CD4-positive, alpha-beta T cell treated with Interleukin-21 for 1 hour (primary cell): ENCODE measurements at regions not wholly inside any gene's neighbourhood (a gene's known extent, or its start where the extent isn't known, plus 50 kb on each side); places are given as distances from the start of the nearest gene placed in this dataset.
"Not testable (repeated sequence)": the region's sequence is repeated elsewhere in the genome, so short reads cannot be mapped to it uniquely, and the experiment has no call there.

Experiments
- DNase-seq: peaks from one replicate; pipeline ENCODE4 v3.0.0-alpha.2; 2020

DNA sequence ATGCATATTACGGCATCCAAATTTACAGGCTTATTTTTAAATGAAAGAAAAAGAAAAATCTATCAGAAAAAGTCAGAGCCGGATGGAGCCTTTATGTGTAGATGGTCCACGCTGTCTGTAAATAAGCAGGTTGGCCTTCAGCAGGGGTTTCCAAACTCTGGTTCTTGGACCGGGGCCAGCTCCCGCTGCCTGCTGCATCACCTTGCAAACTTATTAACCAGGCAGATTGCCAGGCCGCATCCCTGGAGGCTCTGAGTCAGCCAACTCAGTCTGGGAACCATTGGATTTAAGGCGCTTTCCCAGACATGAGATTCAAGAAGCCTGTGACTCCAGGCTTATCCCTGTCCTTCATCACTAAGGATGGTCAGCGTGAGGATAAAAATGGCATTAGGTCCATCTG lies 212.4 kb downstream of the OPA1 start:
- no peak for DNase-seq

DNA sequence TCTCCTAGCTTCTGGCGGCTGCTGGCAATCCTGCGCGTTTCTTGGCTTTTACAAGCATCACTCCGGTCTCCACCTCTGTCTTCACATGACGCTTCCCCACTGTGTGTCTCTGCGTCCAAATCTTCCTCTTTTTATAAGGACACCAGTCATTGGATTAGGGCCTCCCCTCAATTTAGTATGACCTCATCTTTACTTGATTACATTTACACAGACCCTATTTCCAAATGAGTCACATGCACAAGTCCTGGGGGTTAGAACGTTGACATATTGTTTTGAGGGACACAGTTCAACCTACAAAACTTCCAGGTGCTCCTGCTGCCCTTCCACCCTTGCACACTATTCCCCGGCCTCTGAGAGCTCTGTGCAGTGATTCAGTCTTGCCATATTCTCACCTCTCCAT lies 215.3 kb downstream of the OPA1 start:
- DNase-seq, result no peak

DNA sequence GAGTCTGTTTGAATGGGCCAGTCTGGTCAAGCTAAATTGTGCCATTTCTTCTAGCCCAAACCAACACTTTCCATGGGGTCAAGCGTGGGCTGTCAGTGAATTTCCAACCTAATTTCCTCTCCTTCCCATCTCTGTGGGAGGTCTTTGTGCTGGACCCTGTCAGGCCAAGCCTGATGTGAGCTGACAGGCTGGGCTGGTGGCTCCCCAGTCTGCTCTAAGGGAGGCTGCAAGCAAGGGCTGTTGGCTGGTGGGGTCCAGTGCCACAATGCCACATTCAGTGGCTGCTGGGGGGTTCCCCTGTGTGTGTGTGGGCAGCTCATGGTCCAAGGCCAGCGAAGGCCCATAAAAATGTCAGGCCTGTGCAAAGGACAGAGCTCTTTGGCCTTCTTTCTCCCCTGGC lies 216.1 kb downstream of the OPA1 start:
- DNase-seq, result no peak

DNA sequence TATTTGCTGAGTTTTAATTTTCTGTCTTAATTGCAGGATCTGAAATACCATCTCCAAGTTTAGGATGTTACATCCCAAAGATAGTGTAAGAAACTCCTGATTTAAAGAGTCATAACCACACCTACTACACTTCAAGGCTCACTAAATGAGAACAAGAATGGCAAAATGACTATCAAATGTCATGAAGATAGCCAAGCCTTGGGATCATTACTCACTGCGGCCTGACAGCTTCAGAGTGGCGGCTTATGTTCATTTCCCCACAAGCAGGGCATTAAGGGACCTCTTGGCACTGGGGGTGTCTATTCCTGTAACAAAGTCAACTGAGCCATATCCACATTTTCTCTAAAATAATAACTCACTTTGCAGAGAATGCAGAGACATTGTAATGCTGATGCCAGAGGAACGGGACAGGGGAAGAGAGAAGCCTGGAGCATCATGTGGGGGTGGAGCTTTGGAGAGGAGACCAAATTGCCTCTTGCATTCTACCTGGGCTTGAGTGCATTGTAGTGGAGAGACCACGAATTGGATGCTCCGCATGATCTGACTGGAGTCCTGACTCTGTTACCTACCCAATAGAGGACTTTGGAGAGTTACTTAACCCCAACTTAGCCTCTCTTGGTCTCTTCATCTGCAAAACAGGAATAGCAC lies 219.2 kb downstream of the OPA1 start:
- DNase-seq, result no peak

DNA sequence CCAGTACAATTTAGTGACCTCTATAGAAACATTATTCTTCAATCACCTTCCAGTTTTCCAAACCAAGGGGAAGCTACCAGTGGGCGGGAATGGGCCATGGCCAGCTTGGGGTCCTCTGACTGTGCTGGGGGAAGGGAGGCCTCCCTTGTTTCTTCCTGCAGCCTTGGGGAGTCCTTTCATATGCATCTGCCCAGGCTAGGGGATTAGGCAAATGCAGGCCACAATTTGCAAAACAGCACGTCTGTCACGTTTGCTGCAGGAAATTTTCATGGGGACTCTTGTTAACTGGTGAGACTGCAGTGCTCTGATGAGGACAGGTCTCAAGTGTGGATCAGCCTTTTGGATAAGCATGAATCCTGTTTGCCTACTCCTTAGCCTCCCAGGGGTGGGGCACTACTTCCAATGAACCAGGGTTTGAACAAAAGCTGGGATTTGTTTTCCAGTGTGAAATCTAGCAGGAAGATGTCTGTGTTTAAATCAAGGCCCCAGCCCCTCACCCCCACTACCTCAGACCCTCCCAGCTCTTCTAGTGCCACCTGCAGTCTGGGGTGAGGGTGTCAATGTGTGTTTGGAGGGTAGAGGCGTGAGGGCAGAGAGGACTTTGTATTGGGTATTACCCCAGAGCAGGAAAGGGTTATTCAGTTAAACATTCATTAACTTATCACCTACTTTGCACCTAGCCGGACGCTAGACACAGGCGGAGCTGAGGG lies 219.9 kb downstream of the OPA1 start:
- no peak for DNase-seq

DNA sequence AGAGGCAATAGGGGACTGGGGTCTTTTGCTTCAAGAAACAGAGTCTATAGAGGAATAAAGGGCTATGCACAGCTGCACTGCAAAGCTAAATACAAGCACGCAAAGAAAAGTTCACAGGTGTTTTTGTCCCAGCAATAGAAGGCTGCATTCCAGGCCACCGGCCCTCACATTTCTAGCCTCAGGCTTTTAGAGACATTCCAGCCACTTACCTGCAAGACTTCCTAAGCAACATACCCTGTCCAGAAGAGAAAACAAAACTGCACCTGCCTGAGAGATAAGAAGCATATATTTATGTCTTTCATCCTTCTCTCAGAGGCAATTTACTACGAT lies 220.5 kb downstream of the OPA1 start:
- no peak for DNase-seq

DNA sequence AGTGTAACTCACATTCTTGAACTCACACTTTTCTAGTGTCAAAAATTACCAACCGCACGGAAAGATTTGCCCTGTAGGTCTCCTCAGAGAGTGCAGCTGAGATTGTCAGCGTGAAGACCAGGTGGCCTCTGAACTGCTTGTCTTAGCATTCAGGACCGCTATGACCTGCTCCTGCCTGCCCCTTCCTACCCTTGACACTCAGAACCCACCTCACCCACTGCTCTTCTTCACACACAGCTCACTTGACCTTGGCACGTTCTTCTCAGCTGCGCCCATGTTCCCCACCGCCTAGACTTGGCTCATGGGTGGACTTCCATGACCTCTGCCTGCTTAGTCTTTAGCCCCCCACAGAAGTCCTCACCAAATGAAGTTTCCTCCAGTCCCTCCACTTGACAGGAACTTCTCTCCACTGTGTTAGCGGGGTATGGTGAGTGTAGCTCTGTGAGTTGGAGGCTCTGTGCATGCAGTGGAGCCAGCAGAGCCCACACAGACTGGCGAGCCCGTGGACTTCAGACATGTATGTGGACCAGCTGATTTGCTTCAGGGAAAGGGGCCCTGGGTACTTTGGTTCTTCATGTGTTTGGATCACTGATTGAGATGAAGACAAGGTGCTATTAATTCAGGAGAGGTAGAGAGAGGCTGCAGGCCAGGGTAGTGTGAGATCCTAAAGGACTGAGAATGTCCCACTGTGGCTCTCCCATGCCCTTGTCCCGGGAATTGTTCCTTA lies 221.3 kb downstream of the OPA1 start:
- DNase-seq, result no peak

DNA sequence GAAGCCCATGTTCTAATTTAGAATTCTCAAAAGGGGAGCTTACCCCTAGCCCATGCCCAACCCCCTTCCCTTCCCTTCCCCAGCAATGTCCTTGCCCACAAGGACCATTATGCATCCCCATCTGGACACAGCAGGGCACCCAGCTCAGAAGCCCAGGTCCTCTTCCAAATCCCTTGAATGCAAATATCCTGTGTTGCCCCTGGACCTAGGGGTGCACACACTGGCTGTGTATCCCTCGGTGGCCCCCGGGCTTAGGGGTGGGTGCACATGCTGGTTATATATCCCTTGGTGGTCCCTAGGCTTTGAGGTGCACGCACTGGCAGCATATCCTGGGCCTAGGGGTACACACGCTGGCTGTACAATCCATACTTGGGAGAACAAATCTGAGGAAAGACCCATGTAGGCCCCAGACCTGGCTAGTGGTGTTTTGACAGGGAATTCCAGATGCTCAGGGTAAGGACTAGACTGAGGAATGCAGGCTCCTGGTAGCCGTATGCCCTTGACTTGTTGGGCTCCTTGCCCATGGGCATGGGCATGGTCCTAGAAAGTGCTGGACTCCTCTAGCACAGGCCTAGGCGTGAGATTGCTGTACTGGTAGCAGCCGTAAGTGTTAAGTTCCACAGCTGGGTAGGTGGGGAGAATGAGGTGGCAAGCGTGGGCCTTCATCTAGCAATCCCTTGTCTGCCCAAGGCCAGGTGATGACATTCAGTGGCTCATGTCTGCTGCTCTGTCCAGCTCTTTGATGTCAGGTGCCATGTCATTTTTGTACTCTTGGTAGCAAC lies 222.4 kb downstream of the OPA1 start:
- DNase-seq, result no peak

DNA sequence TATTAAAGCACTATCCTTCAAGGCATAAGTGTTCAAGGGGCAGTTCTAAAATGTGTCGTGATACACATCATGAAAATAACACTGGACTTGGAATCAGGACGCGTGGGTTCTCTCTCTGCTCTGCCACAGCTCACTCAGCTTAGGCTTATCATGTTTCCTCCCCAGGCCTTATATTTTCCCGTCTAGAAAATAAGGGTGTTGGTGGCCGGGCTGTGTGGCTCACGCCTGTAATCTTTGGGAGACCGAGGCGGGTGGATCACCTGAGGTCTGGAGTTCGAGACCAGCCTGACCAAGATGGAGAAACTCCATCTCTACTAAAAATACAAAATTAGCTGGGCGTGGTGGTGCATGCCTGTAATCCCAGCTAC lies 223.0 kb downstream of the OPA1 start:
- DNase-seq, result no peak

DNA sequence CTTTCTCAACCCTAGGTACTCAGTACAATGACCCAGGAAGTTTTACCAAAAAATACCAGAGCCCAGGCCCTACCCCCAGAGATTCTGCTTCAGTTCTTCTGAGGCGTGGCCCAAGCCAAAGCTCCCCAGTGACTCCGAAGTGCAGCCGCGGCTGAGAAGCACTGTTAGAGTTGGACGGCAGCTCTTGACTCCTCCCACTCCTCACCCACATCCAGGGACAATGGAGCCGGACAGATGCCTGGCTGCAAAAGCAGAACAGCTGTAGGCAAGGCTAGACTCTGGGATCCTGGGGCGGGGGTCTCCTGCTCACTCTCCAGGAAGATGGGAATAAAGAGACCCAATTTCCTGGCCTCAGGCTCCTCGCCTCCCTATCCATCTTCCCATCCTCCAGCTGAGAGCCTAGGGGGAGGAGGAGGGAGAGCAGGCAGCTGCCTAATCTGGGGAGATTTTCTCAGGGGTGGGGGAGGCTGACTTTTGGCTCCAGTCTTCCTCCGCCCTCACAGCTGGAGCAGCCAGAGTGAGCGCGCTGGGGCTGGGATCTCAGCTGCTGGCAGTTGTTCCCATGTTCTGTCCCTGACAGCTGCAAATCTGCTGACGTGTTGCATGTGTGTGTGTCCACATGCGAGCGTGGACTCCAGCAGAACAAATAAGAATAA lies 223.8 kb downstream of the OPA1 start:
- DNase-seq, result no peak

DNA sequence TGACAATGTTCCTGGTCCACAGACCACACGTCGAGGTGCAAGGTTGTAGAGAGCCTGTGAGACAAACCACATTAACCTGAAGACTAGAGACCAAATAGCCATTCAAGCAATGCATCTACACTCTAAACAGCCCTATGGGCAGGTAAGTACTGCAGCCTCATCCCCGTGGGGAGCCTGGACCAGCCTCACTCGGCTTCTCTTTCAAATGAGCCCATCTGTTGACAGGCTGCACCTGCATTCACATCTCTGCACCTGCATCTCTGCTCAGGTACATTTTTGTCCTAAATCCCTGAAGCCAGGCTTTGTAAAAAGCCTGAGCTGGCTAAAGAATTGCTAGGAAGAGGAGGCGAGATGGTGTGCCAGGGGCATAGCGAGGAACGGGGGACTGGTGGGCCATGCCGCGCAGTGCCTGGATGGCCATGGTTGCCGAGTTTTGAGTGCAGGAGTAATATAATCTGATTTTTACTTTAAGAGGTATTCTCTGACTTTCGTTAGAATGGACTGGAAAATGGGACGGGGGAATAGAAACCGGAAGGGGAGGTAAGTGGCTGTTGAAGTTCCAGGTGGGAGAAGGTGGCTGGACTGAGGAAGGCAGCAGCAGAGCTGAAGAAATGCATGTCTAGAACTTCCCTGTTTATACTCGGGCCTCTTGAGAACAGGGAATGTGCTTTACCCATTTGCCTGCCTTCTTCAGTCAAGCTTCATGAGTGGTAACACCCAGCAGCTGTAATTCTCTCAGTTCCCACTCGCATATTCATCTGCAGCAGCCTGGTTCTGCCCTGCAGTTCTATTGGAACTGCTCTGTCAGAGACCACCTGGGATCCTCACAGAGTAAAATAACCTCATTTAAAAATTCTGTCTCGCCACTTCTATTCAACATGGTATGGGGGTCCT lies 226.4 kb downstream of the OPA1 start:
- no peak for DNase-seq

DNA sequence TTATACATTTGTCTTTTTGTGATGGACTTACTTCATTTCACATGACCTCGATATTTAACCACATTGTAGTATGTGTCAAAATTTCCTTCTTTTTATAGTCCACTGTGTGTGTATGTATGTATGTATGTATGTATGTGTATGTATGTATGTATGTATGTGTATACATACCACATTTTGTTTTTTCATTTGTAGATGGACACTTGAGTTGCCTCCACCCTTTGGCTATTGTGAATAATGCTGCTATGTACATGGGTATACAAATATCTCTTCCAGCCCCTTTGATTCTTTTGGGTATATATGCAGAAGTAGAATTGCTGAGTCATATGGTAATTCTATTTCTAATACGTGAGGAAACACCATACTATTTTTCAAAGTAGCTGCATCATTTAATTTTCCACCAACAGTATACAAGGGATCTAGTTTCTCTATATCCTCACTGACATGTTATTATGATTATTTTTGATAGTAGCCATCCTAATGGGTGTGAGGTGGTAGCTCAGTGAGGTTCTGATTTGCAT lies 228.2 kb downstream of the OPA1 start:
- no peak for DNase-seq

DNA sequence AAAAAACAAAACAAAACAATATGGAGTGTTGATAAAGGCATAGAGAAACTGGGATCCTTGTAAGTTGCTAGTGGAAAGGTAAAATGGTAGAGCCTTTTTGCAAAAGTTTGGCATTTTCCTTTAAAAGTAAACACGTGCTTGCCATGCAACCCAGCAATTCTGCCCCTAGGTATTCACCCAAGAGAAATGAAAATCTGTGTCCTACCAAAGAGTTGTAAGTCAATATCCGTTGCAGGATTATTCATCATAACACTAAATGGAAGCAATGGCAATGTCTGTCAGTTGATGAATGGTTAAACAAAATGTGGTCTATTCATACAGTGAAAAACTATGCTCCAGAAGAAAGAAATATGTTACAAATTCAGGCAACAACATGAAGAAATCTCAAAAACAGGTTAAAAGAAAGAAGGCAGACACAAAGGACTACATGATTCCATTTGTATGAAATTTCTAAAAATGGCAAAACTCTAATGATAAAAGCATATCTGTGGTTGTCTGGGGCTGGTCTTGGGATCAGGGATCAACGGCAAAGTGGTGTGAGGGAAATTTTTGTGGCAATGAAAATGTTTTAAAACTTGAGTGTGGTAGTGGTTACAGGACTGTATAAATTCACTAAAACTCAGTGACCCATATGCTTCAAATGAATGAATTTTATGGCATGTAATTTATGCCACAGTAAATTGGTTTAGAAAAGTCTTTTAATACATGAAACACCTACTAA lies 229.6 kb downstream of the OPA1 start:
- DNase-seq, result no peak

DNA sequence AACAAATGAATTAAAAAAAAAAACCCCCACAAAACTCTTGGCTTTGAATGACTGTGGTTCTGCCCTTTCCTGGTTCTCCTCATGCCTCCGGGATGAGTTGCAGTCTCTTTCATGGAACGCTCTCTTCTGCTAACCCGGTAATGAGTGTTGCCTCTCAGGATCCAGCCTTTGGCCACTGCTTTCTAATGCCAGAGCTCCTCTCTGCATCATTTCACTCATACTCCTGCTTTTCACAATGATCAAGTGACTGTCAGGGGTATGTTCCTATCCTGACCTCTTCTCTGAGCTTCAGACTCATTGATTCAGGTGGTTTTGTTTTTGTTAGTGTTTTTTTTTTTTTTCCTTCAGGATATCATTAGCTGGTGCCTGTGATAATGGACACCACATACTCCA lies 230.2 kb downstream of the OPA1 start:
- DNase-seq, result not testable (repeated sequence)

DNA sequence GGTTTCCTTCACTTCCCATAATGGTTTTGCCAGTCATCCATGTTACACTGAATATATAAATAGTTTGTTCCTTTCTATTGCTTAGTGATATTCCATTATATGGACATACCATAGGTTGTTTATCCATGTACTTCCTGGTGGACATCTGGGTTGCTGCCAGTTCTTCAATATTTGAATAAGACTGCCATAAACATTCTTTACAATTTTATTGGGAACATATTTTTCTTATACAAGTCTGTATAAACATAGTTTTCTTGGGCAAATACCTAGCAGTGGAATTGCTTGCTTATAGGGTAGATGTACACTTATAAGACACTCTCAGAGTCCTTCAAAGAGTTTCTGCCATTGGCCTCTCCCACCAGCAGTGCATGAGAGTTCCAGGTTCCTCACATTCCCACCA lies 231.4 kb downstream of the OPA1 start:
- no peak for DNase-seq

DNA sequence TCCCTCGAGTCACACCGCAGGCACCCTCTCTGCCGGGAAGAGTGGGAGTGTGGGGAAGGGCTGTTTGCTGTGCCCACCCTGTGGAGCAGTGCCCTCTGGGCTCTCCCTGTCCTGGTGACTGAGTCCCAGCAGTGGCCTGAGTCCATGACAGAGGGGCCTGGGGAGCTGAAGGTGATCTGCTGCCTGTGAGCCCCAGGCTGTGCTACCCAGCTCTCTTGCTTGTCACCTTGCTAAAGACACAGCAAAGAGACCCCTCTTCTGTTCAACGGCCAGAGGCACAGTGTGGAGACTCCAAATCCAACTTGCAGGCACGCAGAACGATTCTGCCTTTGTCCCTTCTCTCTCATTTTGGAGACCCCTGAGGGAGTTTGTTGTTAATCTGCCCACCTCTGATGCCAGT lies 232.6 kb downstream of the OPA1 start:
- DNase-seq, result no peak

DNA sequence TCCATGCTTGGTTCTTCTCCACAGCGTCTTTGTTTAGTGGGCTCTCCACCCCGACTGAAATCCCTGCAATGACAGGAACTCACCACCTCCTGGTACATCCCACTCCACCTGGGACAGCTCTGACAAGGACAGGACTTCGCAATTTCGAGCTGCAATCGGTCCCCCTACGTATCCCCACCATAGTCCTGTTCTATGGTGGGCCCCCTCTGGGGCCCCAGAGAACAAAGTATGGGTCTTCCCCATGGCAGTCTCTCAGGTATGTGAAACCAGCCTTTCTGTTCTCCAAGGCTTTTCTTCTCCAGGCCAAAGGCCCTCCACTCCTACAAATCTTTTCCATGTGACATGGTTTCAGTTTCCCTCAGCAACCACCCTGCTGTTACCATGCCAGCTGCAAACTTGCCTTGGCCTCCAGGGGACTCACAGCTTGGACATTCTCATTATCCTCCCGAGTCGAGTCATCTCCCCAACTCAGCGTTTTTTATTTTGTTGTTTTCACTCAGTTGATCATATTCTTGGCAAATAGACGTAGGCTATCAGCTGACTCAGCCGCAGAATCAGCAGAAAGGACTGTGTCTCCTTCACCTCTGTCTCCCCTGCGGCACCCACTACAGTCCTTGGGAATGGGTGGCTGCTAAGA lies 233.3 kb downstream of the OPA1 start:
- no peak for DNase-seq

DNA sequence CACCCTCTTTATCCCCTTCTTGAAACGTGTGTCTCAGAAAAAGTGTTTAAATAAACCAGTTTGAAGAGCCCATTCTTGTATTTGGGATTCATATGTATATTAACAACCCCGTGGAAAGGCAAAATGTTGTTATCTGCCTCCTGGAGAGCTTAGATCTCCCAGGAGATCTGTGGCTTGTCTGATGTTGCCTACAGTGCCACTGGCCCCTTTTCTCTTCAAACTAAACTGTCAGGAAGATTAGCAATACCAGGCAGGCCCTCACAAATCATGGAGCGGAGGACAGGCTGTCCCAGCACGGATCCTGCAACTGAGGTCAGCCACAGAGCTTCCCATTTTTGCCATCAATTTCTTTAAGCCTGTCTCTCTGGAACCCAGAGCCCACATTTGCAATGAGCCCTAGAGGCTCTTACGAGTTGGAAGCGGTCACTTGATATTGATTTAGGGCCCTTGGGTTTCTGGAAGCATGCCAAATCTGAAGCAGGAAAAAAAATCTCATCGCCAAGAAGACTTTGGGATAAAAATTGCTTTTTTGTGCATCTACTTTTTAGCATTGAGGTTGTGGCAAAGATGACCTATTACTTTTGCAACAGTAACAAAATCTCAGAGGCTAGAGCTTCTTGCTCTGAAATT lies 234.1 kb downstream of the OPA1 start:
- no peak for DNase-seq

DNA sequence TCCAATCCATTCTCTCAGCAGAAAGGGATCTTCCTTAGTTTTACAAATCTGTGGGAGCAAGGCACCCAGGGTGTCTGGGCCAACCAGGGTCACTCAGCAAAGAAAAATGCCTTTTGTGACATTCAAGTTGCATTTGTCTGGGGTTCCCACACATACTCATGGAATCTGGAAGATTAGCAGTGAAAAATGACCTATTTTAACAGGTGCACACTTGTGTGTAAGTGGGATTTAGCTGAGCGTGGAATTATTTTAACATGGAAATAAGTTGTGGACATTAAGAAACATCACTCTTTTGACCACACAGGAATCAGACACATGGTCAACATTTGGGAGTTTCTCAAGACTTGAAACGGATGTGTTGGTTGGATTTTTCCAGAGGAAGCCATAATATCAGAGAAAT lies 234.9 kb downstream of the OPA1 start:
- DNase-seq, result no peak

DNA sequence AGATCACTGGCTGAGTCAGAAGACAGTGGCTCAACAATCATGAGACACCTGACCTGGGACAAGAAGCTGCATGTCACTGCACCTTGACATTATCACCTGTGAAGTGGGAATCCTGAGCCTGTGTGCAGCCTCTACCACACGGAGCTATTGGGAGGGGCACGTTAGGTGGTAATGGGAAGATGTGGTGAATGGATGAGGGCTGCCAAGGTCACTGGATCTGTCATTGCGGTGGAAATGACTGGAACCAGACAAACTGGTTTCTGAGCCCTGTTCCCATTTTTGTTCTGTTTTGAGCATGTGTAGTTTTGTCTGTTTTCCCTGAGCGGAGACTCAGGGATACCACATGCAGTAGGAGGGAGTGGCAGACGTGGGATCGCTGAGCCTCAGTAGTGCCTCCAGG lies 235.5 kb downstream of the OPA1 start:
- DNase-seq, result no peak
